GM23338 (cell line): ENCODE measurements at regions not wholly inside any gene's neighbourhood (a gene's known extent, or its start where the extent isn't known, plus 50 kb on each side); places are given as distances from the start of the nearest gene placed in this dataset.

Experiments
- ATAC-seq: fragments of 200-7000 bp; cut with Tn5 transposase; 3 replicates; pipeline ENCODE4 v1.9.1; 2020
- DNase-seq: peaks from one replicate; pipeline ENCODE4 v3.0.0-alpha.2; 2015; ENCODE audit warnings: low spot score
- H2AFZ ChIP-seq: fragments of 200-600 bp; sonication (generic); 2 replicates; pipeline ENCODE4 v1.8.0; 2016; ENCODE audit warnings: antibody characterized with exemption, mild to moderate bottlenecking, moderate library complexity
- H3F3A ChIP-seq: fragments of 200-600 bp; sonication (generic); replicated peaks from 2 replicates; pipeline ENCODE4 v1.8.0; 2017; ENCODE audit warnings: antibody characterized with exemption, mixed run types, low read depth
- H3K27ac ChIP-seq: fragments of 200-600 bp; sonication (generic); 2 replicates; pipeline ENCODE4 v1.6.1; 2016; ENCODE audit warnings: low read depth
- H3K27me3 ChIP-seq: fragments of 200-600 bp; sonication (generic); 2 replicates; pipeline ENCODE4 v1.8.0; 2016; ENCODE audit warnings: mild to moderate bottlenecking, mixed run types, moderate library complexity; ENCODE audit not compliant: insufficient read depth
- H3K36me3 ChIP-seq: fragments of 200-600 bp; sonication (generic); 2 replicates; pipeline ENCODE4 v1.8.0; 2016; ENCODE audit warnings: mild to moderate bottlenecking; ENCODE audit not compliant: insufficient read depth
- H3K4me1 ChIP-seq: fragments of 200-600 bp; sonication (generic); 2 replicates; pipeline ENCODE4 v1.8.0; 2016; ENCODE audit warnings: mild to moderate bottlenecking, moderate library complexity; ENCODE audit not compliant: insufficient read depth
- H3K4me2 ChIP-seq: fragments of 200-600 bp; sonication (generic); 2 replicates; pipeline ENCODE4 v1.7.1; 2017; ENCODE audit warnings: mixed run types
- H3K4me3 ChIP-seq: fragments of 200-600 bp; sonication (generic); 2 replicates; pipeline ENCODE4 v1.6.1; 2016; ENCODE audit warnings: mixed run types
- H3K79me2 ChIP-seq: fragments of 200-600 bp; sonication (generic); replicated peaks from 2 replicates; pipeline ENCODE4 v1.8.0; 2017; ENCODE audit warnings: mild to moderate bottlenecking; ENCODE audit not compliant: insufficient read depth
- H3K9me2 ChIP-seq: fragments of 200-600 bp; sonication (generic); 2 replicates; pipeline ENCODE4 v1.8.0; 2017; ENCODE audit not compliant: insufficient read depth
- H4K20me1 ChIP-seq: fragments of 200-600 bp; sonication (generic); replicated peaks from 2 replicates; pipeline ENCODE4 v1.8.0; 2017; ENCODE audit warnings: mild to moderate bottlenecking; ENCODE audit not compliant: insufficient read depth
- H3K27ac Mint-ChIP-seq: 2 replicates; pipeline ENCODE4 v1.8.0; 2020; ENCODE audit warnings: inconsistent platforms, mild to moderate bottlenecking, moderate library complexity, mixed read lengths
- H3K27me3 Mint-ChIP-seq: 3 replicates; pipeline ENCODE4 v1.8.0; 2022; ENCODE audit warnings: low read depth, mild to moderate bottlenecking, moderate library complexity, mixed read lengths, inconsistent platforms; ENCODE audit not compliant: insufficient read depth, poor library complexity
- H3K36me3 Mint-ChIP-seq: 3 replicates; pipeline ENCODE4 v1.8.0; 2021; ENCODE audit warnings: low read depth, mild to moderate bottlenecking, inconsistent platforms, moderate library complexity, mixed read lengths
- H3K4me1 Mint-ChIP-seq: 3 replicates; pipeline ENCODE4 v1.8.0; 2020; ENCODE audit warnings: mild to moderate bottlenecking, inconsistent platforms, mixed read lengths
- H3K4me3 Mint-ChIP-seq: 3 replicates; pipeline ENCODE4 v1.8.0; 2021; ENCODE audit warnings: moderate library complexity, mild to moderate bottlenecking, inconsistent platforms, mixed read lengths
- H3K9me3 Mint-ChIP-seq: 3 replicates; pipeline ENCODE4 v1.8.0; 2020; ENCODE audit warnings: moderate library complexity, mild to moderate bottlenecking, inconsistent platforms, mixed read lengths
- EZH2 ChIP-seq: fragments of 200-600 bp; sonication (generic); IDR thresholded peaks from one replicate; pipeline ENCODE4 v1.8.0; 2017; ENCODE audit warnings: antibody characterized with exemption, mild to moderate bottlenecking, low read depth; ENCODE audit not compliant: unreplicated experiment
- EZH2phosphoT487 ChIP-seq: fragments of 200-600 bp; sonication (generic); IDR thresholded peaks from one replicate; pipeline ENCODE4 v1.8.1; 2018; ENCODE audit warnings: antibody characterized with exemption; ENCODE audit not compliant: unreplicated experiment
- STAT1 ChIP-seq: IDR thresholded peaks from one replicate; pipeline ENCODE4 v1.6.1; 2016; ENCODE audit warnings: antibody characterized with exemption; ENCODE audit not compliant: unreplicated experiment
- ZNF331 ChIP-seq: fragments of 250-450 bp; sonication (Bioruptor Pico); IDR thresholded peaks from 2 replicates; pipeline ENCODE4 v1.5.0; 2020; ENCODE audit warnings: low read depth, mild to moderate bottlenecking, moderate library complexity
- TF ChIP-seq, protein P1 (sequence below), 2 experiments: fragments of 200-600 bp in 1 of 2; sonication (generic) in 1 of 2; conservative IDR thresholded peaks; 2 replicates each; pipeline versions ENCODE4 v1.5.1 to v1.6.1; 2016 to 2017; ENCODE audit warnings: antibody characterized with exemption in 2 of 2, low read depth in 2 of 2, mild to moderate bottlenecking in 2 of 2, moderate library complexity in 1 of 2
- TF ChIP-seq, protein P2 (sequence below): fragments of 250-450 bp; sonication (Bioruptor Pico); IDR thresholded peaks from 2 replicates; pipeline ENCODE4 v1.5.0; 2020; ENCODE audit warnings: mild to moderate bottlenecking, moderate library complexity

DNA sequence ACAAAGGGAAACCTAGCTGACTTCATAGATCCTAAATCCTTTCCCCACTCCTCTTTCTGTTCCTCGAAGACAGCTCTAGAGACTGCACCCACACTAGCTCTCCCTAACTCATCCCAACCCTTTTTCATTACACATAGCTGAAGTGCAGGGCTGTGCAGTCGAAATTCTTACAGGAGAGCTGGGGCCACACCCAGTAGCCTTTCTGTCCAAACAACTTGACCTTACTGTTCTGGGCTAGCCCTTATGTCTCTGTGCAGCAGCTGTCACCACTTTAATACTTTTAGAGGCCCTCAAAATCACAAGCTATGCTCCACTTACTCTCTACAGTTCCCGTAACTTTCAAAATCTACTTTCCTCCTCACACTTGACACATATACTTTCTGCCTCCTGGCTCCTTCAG lies 666.1 kb upstream of the PKDCC start:
- no peaks in the 10 kb centered on the region for H3K79me2 ChIP-seq
- no peak overlapping the region for H3K4me3 ChIP-seq
- H3K27ac ChIP-seq, result no peak overlapping the region
- H3K4me3 Mint-ChIP-seq, result no peak overlapping the region
- ATAC-seq, result no peak
- no peaks in the 10 kb centered on the region for H4K20me1 ChIP-seq
- H2AFZ ChIP-seq, result no peak overlapping the region
- 0 out of 2 replicates have a peak, but pooled peaks cover 3% of the 10 kb centered on the region for H3K9me2 ChIP-seq
- TF ChIP-seq EZH2 (no peak), ZNF331 (CRISPR knock-in tag) (no peak)
- TF ChIP-seq, protein P1, sequence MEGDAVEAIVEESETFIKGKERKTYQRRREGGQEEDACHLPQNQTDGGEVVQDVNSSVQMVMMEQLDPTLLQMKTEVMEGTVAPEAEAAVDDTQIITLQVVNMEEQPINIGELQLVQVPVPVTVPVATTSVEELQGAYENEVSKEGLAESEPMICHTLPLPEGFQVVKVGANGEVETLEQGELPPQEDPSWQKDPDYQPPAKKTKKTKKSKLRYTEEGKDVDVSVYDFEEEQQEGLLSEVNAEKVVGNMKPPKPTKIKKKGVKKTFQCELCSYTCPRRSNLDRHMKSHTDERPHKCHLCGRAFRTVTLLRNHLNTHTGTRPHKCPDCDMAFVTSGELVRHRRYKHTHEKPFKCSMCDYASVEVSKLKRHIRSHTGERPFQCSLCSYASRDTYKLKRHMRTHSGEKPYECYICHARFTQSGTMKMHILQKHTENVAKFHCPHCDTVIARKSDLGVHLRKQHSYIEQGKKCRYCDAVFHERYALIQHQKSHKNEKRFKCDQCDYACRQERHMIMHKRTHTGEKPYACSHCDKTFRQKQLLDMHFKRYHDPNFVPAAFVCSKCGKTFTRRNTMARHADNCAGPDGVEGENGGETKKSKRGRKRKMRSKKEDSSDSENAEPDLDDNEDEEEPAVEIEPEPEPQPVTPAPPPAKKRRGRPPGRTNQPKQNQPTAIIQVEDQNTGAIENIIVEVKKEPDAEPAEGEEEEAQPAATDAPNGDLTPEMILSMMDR (conservative IDR thresholded peaks at IDR 0.05; ENCODE audit: low read depth in 2 of 2), result no peak
- no peaks in the 10 kb centered on the region for H3K36me3 ChIP-seq
- H3K27ac Mint-ChIP-seq, result no peak overlapping the region
- H3K27me3 Mint-ChIP-seq, result peaks cover 2% of the 10 kb centered on the region
- peaks cover 3% of the 10 kb centered on the region; the same call in 1 of the 2 replicates for H3K4me1 ChIP-seq
- H3K4me1 Mint-ChIP-seq, result peaks cover 6% of the 10 kb centered on the region
- no peak overlapping the region for H3K4me2 ChIP-seq
- H3F3A ChIP-seq, result no peaks in the 10 kb centered on the region
- H3K9me3 Mint-ChIP-seq, result peaks cover 16% of the 10 kb centered on the region
- DNase-seq, result no peak
- peaks cover 18% of the 10 kb centered on the region for H3K36me3 Mint-ChIP-seq
- H3K27me3 ChIP-seq, result no peaks in the 10 kb centered on the region

GRCh38 chr2:41387519-41387918 lies 660.3 kb upstream of the PKDCC start:
- Histone ChIP-seq H3K4me3 (no peak overlapping the region), H2AFZ (no peak overlapping the region), H3K27ac (no peak overlapping the region), H3K79me2 (no peaks in the 10 kb centered on the region), H3K9me2 (no peaks in the 10 kb centered on the region), H3F3A (no peaks in the 10 kb centered on the region), H3K4me1 (no peaks in the 10 kb centered on the region), H3K36me3 (no peaks in the 10 kb centered on the region), H3K4me2 (no peak overlapping the region), H3K27me3 (no peaks in the 10 kb centered on the region), H4K20me1 (no peaks in the 10 kb centered on the region)
- H3K36me3 Mint-ChIP-seq, result peaks cover 11% of the 10 kb centered on the region
- no peak overlapping the region for H3K27ac Mint-ChIP-seq
- peaks cover 2% of the 10 kb centered on the region; the same call in 2 of the 3 replicates for H3K9me3 Mint-ChIP-seq
- no peaks in the 10 kb centered on the region for H3K27me3 Mint-ChIP-seq
- no peaks in the 10 kb centered on the region for H3K4me1 Mint-ChIP-seq
- no peak for DNase-seq
- TF ChIP-seq, protein P2, sequence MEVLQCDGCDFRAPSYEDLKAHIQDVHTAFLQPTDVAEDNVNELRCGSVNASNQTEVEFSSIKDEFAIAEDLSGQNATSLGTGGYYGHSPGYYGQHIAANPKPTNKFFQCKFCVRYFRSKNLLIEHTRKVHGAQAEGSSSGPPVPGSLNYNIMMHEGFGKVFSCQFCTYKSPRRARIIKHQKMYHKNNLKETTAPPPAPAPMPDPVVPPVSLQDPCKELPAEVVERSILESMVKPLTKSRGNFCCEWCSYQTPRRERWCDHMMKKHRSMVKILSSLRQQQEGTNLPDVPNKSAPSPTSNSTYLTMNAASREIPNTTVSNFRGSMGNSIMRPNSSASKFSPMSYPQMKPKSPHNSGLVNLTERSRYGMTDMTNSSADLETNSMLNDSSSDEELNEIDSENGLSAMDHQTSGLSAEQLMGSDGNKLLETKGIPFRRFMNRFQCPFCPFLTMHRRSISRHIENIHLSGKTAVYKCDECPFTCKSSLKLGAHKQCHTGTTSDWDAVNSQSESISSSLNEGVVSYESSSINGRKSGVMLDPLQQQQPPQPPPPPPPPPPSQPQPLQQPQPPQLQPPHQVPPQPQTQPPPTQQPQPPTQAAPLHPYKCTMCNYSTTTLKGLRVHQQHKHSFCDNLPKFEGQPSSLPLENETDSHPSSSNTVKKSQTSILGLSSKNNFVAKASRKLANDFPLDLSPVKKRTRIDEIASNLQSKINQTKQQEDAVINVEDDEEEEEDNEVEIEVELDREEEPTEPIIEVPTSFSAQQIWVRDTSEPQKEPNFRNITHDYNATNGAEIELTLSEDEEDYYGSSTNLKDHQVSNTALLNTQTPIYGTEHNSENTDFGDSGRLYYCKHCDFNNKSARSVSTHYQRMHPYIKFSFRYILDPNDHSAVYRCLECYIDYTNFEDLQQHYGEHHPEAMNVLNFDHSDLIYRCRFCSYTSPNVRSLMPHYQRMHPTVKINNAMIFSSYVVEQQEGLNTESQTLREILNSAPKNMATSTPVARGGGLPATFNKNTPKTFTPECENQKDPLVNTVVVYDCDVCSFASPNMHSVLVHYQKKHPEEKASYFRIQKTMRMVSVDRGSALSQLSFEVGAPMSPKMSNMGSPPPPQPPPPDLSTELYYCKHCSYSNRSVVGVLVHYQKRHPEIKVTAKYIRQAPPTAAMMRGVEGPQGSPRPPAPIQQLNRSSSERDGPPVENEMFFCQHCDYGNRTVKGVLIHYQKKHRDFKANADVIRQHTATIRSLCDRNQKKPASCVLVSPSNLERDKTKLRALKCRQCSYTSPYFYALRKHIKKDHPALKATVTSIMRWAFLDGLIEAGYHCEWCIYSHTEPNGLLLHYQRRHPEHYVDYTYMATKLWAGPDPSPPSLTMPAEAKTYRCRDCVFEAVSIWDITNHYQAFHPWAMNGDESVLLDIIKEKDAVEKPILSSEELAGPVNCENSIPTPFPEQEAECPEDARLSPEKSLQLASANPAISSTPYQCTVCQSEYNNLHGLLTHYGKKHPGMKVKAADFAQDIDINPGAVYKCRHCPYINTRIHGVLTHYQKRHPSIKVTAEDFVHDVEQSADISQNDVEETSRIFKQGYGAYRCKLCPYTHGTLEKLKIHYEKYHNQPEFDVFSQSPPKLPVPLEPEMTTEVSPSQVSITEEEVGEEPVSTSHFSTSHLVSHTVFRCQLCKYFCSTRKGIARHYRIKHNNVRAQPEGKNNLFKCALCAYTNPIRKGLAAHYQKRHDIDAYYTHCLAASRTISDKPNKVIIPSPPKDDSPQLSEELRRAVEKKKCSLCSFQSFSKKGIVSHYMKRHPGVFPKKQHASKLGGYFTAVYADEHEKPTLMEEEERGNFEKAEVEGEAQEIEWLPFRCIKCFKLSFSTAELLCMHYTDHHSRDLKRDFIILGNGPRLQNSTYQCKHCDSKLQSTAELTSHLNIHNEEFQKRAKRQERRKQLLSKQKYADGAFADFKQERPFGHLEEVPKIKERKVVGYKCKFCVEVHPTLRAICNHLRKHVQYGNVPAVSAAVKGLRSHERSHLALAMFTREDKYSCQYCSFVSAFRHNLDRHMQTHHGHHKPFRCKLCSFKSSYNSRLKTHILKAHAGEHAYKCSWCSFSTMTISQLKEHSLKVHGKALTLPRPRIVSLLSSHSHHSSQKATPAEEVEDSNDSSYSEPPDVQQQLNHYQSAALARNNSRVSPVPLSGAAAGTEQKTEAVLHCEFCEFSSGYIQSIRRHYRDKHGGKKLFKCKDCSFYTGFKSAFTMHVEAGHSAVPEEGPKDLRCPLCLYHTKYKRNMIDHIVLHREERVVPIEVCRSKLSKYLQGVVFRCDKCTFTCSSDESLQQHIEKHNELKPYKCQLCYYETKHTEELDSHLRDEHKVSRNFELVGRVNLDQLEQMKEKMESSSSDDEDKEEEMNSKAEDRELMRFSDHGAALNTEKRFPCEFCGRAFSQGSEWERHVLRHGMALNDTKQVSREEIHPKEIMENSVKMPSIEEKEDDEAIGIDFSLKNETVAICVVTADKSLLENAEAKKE (CRISPR knock-in tag), result no peak
- TF ChIP-seq STAT1 (no peak), EZH2phosphoT487 (no peak)
- no peak for ATAC-seq
- H3K4me3 Mint-ChIP-seq, result no peak overlapping the region
